HG02798 (cell line): ENCODE measurements at regions not wholly inside any gene's neighbourhood (a gene's known extent, or its start where the extent isn't known, plus 50 kb on each side); places are given as distances from the start of the nearest gene placed in this dataset.

ENCODE experiments used
- ATAC-seq: cut with Tn5 transposase; IDR thresholded peaks from one replicate; pipeline ENCODE4 v1.9.1; 2021; ENCODE audit warnings: mild to moderate bottlenecking; ENCODE audit not compliant: unreplicated experiment, poor library complexity

DNA sequence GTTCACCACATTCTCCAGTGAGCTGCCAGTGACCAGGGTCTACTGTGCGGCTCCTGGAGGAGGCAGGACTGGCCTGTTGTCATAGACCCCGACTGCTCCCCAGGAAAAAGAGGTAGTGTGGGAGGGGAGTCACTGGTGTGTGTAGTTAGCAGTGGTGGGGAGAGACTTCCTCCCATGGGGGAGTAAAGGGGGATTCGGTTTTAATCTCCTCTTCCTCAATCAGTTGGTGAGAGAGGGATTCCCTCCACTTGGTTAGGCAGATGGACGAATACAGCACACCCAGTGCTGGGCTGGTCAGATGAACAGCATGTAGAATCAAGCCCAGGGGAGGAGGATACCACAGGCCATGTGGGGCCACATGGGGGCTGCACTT lies 207.6 kb upstream of the S1PR3 start:
- no peak for ATAC-seq

DNA sequence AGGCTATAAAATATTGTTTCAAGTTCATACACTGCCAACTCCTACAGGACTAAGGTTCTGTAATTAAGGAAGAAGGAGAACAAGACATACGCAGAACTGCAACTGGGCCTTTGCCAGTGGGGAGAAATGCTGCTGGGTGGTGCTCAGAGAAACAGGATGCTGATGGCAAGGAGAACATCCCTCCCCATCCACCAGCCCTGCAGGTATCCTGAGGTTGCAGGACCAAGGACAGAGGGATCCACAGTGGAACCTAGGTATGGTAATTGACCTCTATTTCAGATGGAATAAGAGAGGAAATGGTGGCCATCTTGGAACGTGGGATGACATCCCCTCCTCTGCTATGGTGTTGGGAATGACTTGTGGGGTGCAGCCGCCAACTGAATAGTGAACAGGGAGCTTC lies 206.3 kb upstream of the S1PR3 start:
- ATAC-seq = no peak

DNA sequence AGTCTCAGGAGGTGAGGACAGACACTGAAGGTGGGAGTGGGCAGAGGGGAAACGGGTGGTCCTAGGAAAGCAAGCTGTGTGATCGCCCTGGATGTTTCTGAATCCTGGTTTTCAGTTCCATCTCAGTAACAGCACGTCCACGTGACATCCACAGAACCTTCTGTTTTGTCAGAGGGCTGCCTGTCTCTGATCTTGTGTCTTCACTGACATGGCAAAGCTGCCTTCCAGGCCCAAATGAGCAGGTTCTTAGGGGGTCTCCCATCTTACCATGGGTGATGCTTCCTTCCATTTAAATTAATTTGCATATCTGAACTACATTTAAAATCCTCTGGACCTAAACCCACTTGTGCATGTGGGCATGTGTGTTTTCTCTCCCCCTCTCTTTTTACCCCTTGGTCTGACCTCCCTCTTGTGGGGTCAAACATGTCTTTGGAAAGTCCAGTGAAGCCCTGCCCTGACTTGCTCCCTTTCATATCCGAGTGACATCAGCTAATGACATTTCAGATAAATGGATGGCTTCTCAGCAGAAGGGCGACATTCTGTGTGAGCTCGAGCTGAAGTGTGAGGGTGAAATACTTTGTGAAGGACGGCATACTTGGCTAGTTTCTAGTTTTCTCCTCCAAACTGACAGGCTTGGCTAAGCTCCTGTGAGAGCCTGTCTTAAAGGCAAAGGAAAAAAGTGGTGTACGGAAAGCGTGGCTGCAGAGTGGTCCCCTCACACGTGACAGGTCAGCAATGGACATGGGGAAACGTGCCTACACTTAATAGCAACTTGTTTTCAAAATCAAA lies 204.8 kb upstream of the S1PR3 start:
- ATAC-seq = no peak

DNA sequence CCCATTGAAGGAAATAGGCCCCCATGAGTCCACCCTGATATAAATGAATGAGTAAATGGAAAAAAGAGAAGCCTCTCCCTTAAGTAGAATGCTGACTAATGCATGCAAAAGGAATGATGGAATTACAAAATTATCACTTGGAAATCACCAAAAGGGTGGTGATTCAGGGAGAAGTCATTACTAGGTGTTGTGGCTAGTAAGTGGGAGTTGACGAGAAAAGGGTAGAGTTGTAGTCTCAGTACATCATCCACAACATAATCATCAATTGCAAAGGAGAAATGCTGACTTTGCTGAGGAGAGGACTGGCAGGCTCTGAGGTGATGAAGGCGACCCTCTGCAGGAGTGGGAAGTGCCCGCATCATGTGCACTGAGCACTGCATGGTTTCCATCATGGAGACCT lies 201.5 kb upstream of the S1PR3 start:
- ATAC-seq = no peak

DNA sequence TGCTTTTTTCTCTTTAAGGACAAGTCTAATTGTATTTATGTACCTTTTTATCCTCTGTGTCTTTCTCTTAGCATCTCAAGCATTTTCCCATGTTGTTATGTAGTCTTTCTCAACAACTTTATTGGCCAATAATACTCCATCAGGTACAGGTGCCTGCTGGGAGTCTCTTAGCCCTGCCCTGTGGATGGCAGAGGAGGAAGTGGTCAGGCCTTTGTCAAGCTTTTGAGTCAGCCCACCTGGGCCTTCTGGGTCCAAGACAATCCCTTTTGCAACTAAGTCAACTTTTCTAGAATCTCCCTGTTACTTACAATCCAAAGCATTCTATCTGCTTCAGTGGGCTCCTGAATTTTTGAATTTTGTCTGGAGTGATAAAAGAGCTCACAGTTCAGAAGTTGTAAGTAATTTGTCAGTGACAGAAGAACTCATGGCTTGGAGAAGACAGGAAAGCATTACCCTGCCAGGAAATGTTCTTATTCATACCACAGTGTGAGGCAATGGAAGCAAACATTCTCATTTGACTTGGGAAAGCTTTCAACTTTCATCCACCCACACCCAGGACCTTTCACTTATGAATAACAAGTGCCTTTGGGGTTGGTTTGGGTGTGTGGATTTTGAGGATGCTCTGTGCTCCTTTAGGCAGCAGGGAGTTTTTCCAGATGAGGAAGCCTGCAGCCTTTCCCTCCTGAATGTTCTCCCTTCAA lies 200.0 kb upstream of the S1PR3 start:
- no peak for ATAC-seq

DNA sequence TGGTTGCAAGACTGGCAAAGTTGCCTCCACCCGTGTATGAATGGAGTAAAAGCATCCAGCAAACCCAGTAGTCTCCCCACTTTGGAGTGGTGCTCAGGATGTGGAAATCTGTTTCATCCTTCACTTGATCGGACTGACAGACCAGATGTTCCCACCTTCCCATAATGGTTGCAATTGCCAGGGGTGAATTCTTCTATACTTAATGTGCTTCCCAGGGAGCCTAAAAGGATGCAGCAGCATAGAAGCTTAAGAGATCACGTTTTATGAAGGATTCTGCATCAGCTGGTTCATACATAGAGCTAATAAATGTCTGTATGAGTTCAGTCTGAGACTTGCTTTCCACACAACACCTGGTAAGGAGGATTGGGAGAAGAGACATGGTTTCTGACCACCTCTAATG lies 198.8 kb upstream of the S1PR3 start:
- ATAC-seq = no peak

DNA sequence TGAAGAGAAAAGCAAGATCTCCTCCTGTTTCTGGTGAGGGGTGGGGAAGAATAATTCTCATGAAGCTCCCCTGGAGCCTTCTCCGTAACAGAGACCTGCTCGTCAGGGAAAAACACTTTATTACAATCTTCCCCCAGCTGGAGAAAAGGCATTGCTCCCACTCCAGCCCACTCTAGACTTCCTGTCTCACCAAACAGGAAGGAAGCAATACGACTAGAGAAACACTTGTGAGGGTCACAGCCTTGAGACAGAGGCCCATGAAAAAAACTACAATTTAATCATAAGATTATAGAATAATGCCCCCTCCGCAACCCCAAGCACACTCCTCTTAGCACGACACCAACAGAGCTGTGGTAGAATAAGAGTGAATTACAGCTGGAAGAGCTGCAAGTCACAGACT lies 197.2 kb upstream of the S1PR3 start:
- no peak for ATAC-seq

GRCh38 chr9:88796947-88797346 lies 194.3 kb upstream of the S1PR3 start:
- ATAC-seq = no peak

DNA sequence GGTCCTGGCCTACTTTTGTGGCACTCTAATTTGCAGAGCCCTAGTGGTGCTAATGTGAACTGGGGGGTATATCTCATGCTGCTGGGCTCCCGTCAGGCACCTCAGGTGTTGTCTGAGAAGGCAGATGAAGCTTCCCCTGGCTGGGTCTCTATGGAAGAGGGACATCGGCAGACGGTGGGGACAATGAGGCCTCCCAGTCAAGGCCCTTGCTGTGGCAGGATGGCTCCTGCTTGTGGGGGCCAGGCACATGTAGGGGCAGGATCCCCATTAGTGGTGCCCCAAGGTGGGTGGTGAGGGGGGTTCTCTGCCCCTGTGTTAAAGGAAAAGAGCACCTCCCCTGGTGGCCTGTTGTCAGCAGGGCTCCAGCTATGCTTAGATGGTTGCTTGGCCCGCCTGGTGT lies 192.8 kb upstream of the S1PR3 start:
- no peak for ATAC-seq

- ATAC-seq = no peak
Observed at GRCh38 chr9:88799541-88800328, 191.5 kb upstream of the S1PR3 start.

DNA sequence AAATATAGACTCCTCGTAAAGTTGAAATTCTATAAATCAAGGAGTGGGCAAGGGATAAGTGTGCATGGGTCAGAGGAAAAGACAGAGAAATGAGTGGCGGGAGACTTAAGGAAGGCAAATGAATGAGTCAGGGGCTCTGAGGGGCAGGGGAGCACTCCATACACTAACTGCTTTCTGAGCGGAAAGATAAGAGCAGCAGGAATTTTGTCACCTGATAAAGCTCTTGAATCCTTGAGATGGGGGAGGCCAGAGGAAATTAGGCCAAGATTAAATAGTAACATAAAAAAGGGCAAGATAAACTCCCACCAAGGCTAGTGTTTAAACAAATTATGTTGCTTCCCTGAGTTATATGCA lies 191.0 kb upstream of the S1PR3 start:
- ATAC-seq = no peak

- no peak for ATAC-seq
Observed at GRCh38 chr9:88801214-88801796, 190.0 kb upstream of the S1PR3 start.

DNA sequence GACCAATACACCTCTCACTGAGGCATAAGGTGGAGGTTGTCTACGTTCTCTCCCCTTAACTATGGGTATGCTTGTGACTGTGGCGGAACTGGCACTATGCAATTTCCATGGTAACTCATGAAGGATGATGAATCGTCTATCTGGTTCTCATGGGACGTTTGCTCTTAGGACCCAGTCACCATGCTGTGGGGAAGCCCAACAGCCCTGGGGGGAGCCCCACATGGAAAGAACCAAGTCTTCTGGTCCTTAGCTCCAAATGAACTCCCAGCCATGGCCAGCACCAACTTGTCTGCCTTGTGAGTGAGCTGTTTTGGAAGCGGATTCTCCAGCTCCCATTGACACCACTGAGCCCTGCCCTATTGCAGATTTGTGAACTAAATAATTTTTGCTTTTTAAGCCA lies 188.7 kb upstream of the S1PR3 start:
- no peak for ATAC-seq

GRCh38 chr9:88803546-88804253 lies 187.6 kb upstream of the S1PR3 start:
- no peak for ATAC-seq

- no peak for ATAC-seq
Observed at GRCh38 chr9:88804254-88804596, 187.0 kb upstream of the S1PR3 start.

DNA sequence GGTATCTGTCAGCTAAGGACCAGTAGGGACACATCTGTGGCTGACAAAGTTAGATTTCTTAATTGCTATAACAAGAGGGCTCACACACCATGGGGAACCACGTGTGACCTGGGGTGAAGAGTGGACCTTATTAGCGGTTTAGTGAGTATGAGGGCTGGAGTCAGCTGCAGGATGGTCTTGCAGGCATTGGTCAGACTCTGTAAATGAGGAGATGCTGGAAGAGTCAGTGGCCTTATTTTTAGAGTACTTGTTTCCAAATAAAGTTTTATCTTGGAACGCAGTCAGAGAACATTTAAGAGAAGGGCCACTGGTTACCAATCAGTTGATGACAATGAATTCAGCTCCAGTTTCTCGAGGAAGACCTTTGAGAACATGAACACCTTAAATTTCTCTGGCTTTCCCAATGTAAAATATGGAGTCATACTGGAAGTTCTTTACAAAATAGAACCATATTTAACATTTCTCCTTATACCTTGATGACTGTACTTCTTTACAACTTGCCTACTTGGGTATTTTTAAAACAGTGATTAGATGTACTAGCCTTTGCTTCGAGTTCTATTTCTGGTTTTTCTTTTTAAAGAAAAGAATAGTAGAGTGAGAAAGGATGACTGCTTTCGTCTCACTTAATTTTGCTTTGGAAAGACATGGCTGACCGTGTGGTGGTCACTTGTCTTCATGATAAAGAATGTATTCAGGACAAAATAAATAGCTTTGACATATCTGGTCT lies 185.9 kb upstream of the S1PR3 start:
- ATAC-seq = no peak

- no peak for ATAC-seq
Observed at GRCh38 chr9:88807426-88807825, 183.8 kb upstream of the S1PR3 start.

DNA sequence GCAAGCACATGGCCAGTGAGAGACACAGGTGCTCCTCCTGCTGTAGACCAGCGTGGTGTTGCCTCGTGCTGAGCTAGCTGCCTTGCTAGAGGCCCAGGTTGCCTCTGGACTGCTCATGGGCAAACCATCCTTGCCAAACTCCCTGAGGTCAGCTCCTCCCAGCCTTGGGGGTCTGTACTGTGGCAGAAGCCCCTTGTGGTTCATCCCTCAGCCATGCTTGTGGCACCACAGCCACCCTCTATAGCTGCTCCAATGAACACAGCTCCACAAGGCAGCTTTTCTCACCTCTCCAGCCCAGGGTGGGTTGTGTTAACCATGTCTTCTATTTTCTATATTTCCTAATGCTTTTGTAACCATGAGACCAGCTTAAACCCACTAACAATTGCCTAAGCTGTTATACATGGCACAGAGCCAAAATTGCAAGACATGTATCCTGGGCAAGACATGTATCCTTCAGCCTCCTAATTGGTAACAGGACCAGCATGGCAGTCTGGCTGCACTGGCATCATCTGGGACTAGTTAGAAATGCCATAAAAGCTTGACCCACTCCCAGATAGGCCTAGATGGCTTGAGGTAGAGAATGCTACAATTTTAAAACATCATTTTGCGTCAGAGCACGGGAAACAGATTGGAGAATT lies 183.1 kb upstream of the S1PR3 start:
- no peak for ATAC-seq

GRCh38 chr9:88808761-88809354 lies 182.4 kb upstream of the S1PR3 start:
- no peak for ATAC-seq
